HEK293 (cell line): ENCODE measurements at regions not wholly inside any gene's neighbourhood (a gene's known extent, or its start where the extent isn't known, plus 50 kb on each side); places are given as distances from the start of the nearest gene placed in this dataset.

Source experiments
- CTCF ChIP-seq: fragments of 450-650 bp; formaldehyde crosslinking; IDR thresholded peaks from 2 replicates; pipeline ENCODE4 v1.5.1; 2016; ENCODE audit warnings: missing biosample characterization, missing genetic modification characterization
- EGR2 ChIP-seq: fragments of 450-650 bp; formaldehyde crosslinking; IDR thresholded peaks from 2 replicates; pipeline ENCODE4 v1.5.1; 2016; ENCODE audit warnings: low read depth, missing biosample characterization, missing genetic modification characterization
- YY1 ChIP-seq: fragments of 450-650 bp; formaldehyde crosslinking; IDR thresholded peaks from 2 replicates; pipeline ENCODE4 v1.5.1; 2018; ENCODE audit warnings: missing biosample characterization, missing genetic modification characterization
- ZNF266 ChIP-seq: fragments of 450-650 bp; formaldehyde crosslinking; IDR thresholded peaks from 2 replicates; pipeline ENCODE4 v1.5.1; 2016; ENCODE audit warnings: missing biosample characterization, missing genetic modification characterization, low read depth
- ZNF292 ChIP-seq: fragments of 450-650 bp; formaldehyde crosslinking; IDR thresholded peaks from 2 replicates; pipeline ENCODE4 v1.5.1; 2016; ENCODE audit warnings: low read depth, missing biosample characterization, missing genetic modification characterization, borderline replicate concordance
- ZNF37A ChIP-seq: fragments of 450-650 bp; IDR thresholded peaks from 2 replicates; pipeline ENCODE4 v1.5.1; 2018; ENCODE audit warnings: missing biosample characterization, missing genetic modification characterization
- ZNF521 ChIP-seq: fragments of 450-650 bp; formaldehyde crosslinking; IDR thresholded peaks from 2 replicates; pipeline ENCODE4 v1.5.1; 2017; ENCODE audit warnings: missing biosample characterization, mild to moderate bottlenecking, missing genetic modification characterization
- ZNF670 ChIP-seq: fragments of 450-650 bp; formaldehyde crosslinking; IDR thresholded peaks from 2 replicates; pipeline ENCODE4 v1.5.1; 2016; ENCODE audit warnings: missing biosample characterization, missing genetic modification characterization, low read depth
- ZNF830 ChIP-seq: fragments of 450-650 bp; IDR thresholded peaks from 2 replicates; pipeline ENCODE4 v1.5.0; 2018; ENCODE audit warnings: missing biosample characterization, missing genetic modification characterization, low read depth, mild to moderate bottlenecking, moderate library complexity
- TF ChIP-seq, protein P1 (sequence below): fragments of 450-650 bp; formaldehyde crosslinking; IDR thresholded peaks from 2 replicates; pipeline ENCODE4 v1.5.1; 2016; ENCODE audit warnings: missing biosample characterization, missing genetic modification characterization
- TF ChIP-seq, protein P2 (sequence below): fragments of 450-650 bp; formaldehyde crosslinking; IDR thresholded peaks from 2 replicates; pipeline ENCODE4 v1.5.1; 2016; ENCODE audit warnings: missing biosample characterization, missing genetic modification characterization
- TF ChIP-seq, protein P3 (sequence below): fragments of 450-650 bp; formaldehyde crosslinking; IDR thresholded peaks from 2 replicates; pipeline ENCODE4 v1.5.1; 2016; ENCODE audit warnings: missing biosample characterization, missing genetic modification characterization

GRCh38 chr5:172588380-172588779 is 52.7 kb upstream of the NEURL1B start:
- TF ChIP-seq, protein P1, sequence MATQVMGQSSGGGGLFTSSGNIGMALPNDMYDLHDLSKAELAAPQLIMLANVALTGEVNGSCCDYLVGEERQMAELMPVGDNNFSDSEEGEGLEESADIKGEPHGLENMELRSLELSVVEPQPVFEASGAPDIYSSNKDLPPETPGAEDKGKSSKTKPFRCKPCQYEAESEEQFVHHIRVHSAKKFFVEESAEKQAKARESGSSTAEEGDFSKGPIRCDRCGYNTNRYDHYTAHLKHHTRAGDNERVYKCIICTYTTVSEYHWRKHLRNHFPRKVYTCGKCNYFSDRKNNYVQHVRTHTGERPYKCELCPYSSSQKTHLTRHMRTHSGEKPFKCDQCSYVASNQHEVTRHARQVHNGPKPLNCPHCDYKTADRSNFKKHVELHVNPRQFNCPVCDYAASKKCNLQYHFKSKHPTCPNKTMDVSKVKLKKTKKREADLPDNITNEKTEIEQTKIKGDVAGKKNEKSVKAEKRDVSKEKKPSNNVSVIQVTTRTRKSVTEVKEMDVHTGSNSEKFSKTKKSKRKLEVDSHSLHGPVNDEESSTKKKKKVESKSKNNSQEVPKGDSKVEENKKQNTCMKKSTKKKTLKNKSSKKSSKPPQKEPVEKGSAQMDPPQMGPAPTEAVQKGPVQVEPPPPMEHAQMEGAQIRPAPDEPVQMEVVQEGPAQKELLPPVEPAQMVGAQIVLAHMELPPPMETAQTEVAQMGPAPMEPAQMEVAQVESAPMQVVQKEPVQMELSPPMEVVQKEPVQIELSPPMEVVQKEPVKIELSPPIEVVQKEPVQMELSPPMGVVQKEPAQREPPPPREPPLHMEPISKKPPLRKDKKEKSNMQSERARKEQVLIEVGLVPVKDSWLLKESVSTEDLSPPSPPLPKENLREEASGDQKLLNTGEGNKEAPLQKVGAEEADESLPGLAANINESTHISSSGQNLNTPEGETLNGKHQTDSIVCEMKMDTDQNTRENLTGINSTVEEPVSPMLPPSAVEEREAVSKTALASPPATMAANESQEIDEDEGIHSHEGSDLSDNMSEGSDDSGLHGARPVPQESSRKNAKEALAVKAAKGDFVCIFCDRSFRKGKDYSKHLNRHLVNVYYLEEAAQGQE, result no peak
- TF ChIP-seq CTCF (tag by site-specific recombination) (no peak), ZNF37A (tag by site-specific recombination) (no peak), ZNF670 (tag by site-specific recombination) (no peak), ZNF266 (tag by site-specific recombination) (no peak), EGR2 (no peak), YY1 (tag by site-specific recombination) (no peak), ZNF830 (no peak), ZNF292 (tag by site-specific recombination) (no peak), ZNF521 (no peak)
- TF ChIP-seq, protein P2, sequence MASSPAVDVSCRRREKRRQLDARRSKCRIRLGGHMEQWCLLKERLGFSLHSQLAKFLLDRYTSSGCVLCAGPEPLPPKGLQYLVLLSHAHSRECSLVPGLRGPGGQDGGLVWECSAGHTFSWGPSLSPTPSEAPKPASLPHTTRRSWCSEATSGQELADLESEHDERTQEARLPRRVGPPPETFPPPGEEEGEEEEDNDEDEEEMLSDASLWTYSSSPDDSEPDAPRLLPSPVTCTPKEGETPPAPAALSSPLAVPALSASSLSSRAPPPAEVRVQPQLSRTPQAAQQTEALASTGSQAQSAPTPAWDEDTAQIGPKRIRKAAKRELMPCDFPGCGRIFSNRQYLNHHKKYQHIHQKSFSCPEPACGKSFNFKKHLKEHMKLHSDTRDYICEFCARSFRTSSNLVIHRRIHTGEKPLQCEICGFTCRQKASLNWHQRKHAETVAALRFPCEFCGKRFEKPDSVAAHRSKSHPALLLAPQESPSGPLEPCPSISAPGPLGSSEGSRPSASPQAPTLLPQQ (tag by site-specific recombination), result no peak
- TF ChIP-seq, protein P3, sequence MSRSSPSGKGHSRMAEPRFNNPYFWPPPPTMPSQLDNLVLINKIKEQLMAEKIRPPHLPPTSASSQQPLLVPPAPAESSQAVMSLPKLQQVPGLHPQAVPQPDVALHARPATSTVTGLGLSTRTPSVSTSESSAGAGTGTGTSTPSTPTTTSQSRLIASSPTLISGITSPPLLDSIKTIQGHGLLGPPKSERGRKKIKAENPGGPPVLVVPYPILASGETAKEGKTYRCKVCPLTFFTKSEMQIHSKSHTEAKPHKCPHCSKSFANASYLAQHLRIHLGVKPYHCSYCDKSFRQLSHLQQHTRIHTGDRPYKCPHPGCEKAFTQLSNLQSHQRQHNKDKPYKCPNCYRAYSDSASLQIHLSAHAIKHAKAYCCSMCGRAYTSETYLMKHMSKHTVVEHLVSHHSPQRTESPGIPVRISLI (tag by site-specific recombination), result no peak
